ENCODE measurements at regions not wholly inside any gene's neighbourhood (a gene's known extent, or its start where the extent isn't known, plus 50 kb on each side); places are given as distances from the start of the nearest gene placed in this dataset.

- DNase-seq, result peak; percentile 52
These were observed 114.3 kb upstream of the DAP start for GRCh38 chr5:10875201-10875768.

DNA sequence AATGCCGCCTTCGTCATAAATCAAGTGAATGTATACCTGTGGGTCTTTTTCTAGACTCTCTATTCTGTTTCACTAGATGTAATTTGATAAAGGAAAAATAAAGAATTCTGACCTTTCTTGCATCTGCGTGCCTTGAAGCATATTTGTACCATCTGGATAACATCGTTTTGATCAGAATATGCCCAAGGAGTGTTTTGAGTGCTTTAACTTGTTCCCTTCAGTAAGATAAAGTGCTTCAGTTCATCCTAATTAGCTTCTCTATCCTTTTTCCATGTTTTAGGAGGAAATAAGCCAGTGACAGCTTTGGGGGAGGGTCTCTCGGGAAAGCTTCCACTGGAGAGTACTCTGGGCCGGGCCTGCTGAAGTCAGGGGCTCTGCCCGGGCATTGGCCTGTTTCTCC, 113.5 kb upstream of the DAP start:
- no peak for DNase-seq

DNA sequence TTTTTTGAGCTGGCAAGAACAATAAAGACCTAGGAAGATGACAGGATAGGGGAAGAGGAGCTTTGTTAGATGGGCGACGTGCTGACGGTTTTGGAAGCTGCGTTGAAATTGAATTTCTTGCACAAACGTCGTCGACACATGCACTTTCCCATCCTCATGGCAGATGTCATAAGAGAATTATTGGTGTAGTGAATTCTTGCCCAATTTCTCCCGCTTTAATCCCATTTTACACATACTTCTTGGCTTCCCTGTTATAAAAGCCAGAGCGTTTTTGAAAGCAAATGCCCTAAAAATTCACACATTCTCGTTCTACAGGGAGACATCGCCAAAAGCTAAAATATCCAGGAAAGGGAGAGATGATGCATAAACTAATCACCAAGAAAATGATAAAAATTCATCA, 109.8 kb upstream of the DAP start:
- DNase-seq, result no peak

GRCh38 chr5:10868956-10869355, 107.9 kb upstream of the DAP start:
- DNase-seq, result no peak

DNA sequence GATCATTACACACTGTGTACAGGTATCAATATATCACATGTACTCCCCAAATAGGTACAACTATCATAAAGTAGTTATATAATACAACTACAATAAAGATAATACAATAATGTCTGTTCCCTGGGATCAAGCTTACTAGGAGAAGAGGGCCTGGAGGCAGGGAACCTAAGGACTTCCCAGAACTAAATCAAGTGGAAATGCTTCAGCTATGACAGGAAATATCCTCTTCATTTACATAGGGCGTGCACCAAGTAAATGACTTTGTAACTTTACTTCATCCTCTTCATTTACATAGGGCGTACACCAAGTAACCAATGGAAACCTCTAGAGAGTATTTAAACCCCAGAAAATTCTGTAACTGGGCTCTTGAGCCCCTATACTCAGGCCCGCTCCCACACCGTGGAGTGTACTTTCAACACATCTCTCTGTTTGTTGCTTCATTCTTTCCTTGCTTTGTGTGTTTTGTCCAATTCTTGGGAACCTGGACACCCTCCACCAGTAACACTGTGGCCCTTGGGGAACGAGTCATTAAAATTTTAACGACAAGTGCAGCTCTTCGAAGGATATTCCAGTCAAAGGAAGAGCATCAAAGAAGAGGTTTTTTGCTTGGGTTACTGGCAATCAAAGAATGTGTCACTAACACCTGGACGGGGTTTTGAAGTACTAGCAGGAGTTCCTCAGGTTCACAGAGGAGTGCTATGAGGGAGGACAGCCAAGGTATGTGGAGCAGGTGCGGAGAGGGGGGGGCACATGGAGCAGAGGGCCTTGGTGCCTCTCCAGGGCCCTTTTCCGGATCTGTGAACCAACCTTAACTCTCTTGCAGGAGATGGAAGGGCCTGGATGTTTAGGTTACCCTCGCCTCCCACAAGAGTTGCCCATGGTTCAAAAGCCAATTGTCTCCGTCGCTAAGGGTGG, 106.6 kb upstream of the DAP start:
- DNase-seq, result no peak

- no peak for DNase-seq
These were observed 105.9 kb upstream of the DAP start for GRCh38 chr5:10866913-10867312.

- peak; percentile 77 for DNase-seq
These were observed 102.8 kb upstream of the DAP start for GRCh38 chr5:10863763-10864383.

- DNase-seq, result peak; percentile 38
These were observed 101.1 kb upstream of the DAP start for GRCh38 chr5:10862085-10862484.

DNA sequence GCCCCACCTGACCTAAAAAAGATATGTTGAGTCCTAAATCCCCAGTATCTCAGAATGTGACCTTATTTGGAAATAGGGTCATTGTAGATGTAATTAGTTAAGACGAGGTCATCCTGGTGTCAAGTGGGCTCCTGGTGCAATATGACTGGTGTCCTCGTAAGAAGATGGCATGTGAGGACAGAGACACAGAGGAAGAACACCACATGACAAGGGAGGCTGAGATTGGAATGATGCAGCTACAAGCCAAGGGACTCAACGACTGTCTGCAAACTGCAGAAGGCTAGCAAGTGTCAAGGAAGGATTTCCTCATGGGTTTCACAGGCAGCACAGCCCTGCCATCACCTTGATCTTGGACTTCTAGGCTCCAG, 100.4 kb upstream of the DAP start:
- peak; percentile 33 for DNase-seq

DNA sequence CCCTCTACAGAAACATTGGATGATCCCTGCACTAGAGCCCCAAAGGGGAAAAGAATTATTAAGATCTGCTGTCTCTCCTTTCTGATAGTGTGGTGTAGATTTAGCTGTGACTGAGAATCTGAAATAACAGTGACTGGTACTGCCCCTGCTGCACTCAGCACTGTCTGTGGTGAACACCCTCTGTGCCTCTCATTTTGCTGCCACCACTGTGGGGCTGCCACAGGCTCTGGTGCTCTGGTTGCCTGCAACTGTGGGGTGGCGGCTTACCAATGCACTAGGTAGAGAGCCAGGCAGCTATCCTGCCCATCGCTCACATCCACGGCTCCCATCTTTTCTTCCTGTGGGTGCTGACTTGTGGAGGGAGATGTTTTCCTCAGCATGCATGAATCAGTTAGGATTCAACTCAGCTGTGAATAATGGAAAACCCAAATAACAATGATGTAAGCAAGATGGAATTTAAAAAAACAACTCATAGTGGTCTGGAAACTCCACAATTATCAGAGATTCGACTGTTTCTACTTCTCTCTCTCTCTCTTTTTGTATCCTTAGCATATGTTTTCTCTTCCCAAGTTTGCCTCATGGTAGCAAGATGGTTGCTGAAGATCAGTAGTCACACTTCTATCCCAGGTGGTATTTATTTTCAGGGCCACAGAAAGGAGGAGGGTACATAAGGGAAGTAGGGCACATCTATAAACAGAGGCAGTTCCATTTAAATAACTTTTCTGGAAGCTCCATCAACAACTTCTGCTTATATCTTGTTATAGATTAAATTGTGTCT, 99.8 kb upstream of the DAP start:
- no peak for DNase-seq

DNA sequence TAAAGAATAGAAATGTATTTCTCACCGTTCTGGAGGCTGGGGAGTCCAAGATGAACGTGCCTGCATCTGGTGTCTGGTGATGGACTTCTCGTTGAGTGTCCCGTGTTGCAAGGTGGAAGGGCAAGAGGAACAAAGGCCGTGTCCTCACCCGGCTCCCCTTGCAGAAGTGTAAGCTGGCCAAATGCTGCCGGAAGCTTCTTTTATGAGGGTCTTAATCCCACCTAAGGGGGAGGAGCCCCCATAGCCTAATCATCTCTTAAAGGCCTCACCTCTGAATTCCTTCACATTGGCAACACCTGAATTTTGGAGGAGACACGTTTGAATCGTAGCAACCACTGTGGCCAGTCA, 99.1 kb upstream of the DAP start:
- DNase-seq, result no peak

DNA sequence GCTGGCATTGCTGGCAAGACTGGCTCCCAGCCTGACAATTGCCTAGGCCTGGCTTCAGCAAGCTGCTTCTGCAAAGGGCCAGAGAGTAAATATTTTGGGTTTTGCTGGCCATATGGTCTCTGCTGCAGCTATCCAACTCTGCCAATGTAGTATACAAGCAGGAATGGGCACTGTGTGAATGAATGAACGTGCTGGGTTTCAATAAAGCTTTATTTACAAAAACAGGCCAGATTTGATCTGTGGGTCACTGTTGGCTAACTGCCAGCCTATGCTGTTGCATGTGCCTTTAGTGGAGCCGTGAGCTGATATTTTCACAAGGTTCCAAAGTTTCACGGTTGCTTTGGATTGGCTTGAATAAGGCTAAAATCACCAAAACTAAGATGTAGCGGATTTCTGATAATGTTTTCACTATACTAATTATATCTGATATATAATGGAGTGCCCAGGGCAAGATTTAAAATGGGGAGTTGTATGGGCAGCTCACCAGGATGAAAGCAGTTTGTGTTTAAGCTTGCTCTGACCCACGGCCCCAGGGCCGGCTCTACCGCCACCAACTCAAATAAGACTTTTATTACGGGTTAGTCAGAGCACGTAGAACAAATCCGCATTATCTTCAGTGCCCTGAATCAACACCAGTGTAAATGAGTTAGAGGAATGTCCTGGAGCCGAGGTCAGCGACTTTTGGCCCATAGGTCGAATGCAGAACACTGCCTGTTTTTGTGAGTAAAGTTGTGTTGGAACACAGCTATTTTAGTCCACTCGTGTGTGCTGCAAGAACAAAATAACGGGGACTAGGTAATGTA, 98.6 kb upstream of the DAP start:
- no peak for DNase-seq

- no peak for DNase-seq
These were observed 97.9 kb upstream of the DAP start for GRCh38 chr5:10858945-10859344.

DNA sequence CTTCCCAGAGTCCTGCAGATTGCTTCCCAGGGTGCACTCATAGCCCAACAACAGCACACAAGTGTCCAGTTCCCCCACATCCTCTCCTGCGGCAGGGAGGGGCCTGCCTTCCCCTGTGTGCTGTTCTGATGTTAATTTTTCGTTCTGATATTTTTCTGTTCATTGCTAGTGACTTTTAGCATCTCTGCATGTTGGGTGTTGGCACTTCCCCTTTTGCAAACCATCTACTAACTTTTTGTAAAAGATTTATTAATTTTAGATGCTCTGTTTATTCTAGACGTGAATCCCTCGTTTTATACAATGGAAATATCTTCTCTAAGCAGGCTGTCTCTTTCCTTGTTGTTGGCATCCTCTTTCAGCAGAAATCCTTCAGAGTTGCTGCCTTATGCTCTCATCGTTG, 97.3 kb upstream of the DAP start:
- DNase-seq, result no peak

DNA sequence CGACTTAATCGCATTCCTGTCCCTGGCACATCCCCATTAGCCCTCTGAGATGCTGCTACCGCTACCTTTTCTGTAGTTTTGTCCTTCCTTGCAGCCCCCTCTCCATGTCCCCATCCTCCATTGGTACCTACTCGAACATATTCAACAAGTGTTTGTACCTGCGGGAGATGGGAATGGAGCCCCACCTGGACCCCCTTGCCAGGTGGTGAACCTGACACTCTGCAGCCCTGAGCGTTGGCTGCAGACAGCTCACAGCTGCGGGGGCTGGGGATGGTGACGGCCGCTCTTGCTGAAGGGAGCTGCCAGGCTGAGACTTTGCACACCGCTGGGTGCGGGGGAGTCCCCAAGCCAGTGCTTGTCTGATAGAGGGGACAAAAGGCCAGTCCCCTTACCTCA, 96.3 kb upstream of the DAP start:
- DNase-seq, result no peak

GRCh38 chr5:10856683-10857337, 95.8 kb upstream of the DAP start:
- DNase-seq, result peak; percentile 56

DNA sequence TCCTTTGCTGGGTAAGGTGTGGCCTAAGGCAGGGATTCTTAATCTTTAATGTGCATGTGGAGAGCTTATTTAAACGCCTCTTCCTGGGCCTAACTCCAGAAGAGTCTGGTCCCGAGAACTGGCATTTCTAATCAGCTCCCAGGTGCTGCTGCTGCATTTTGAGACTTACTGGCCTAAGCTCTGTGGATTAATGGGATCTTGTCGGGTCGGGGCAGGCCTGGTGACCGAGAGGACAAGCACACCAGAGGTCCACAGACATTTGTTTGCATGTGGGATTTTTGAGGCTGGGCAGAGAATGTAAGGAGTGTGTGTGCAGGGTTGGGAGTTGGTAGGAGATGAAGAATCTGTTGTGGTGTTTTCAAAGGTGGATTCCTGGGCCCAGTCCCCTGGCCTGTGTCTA, 95.0 kb upstream of the DAP start:
- no peak for DNase-seq

DNA sequence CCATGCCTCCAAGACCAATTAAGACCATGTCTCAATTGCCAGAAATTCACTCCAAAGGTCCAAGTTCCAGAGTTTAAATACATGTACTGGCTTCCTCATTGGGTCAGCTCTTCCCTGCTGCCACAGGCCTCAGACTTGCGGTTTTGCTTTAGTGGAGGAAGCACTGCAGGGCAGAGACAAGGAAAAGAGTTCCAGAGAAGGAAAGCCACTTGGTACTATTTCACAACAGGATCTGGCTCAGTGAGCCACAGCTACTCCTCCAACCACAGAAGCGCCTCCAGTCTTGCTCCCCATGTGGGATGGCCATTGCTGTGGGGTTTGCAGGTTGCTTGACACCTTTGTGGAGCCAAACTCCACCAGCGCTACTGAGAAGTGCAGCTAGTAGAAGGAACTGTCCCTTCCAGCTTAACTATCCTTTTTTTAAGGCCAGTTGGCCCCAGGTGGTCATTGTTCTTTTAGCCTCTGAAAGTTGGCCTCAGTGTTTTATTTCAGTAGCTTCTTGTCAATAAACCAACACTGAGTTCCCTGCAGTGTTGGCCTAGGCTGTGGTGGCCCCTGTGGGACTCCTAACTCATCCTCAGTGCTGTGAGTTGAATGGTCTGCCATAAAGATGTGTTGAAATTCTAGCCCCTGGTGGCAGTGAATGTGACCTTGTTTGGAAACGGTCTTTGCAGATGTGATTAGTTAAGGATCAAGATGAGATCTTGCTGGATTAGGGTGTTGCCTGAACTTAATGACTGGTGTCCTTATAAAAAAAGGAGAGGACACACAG, 93.7 kb upstream of the DAP start:
- DNase-seq, result peak; percentile 77

DNA sequence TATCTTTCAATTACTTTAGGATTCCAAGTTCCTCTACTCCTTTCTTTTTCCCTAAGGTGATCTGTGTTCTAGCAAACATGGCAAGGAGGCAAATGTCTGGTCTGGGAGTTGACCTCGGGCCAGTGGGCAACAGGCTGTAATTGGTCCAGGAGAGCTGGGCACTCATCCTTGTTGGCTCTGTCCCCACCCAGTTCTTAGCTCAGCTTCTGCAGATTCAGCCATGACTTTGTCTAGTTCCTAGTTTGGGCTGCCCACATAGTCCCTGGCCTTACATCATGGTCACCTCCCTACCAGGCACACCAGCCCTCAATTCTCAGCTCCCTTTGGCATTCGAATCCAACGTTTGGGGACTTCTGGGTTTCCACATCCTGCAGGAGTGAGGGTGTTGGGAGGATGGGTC, 92.1 kb upstream of the DAP start:
- peak; percentile 38 for DNase-seq

DNA sequence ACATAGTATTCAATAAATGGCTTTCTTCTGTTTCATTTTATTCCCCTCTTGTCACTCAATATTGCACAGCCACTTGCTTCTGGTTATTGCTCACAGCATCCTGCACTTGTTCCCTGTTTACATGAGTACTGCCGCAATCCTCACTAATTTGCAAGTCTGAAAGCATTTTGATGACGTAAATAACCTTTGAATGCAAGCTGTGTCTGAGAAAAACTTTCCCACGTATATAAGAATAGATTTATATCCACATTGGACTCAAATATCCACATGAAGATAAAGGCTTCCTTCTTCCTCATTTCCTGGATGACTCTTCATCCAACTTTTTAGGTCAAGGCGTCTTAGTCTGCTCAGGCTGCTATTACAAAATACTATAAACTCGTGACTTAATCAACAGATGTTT, 88.2 kb upstream of the DAP start:
- peak; percentile 59 for DNase-seq

DNA sequence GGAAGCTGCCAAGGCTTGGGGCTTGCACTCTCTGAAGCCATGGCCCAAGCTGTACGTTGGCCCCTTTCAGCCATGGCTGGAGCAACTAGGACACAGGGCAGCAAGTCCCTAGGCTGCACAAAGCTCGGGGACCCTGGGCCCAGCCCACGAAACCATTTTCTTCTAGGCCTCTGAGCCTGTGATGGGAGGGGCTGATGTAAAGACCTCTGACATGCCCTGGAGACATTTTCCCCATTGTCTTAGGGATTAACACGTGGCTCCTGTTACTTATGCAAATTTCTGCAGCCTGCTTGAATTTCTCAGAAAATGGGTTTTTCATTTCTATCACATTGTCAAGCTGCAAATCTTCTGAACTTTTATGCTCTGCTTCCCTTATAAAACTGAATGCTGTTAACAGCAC, 83.0 kb upstream of the DAP start:
- DNase-seq, result no peak

All from suppressor macrophage treated with lipopolysaccharide for 4 hours (primary cell).